SK-N-SH (cell line): ENCODE measurements at regions not wholly inside any gene's neighbourhood (a gene's known extent, or its start where the extent isn't known, plus 50 kb on each side); places are given as distances from the start of the nearest gene placed in this dataset.

Experiments
- CTCF ChIA-PET: fragments of 300-600, 350-600 bp; formaldehyde crosslinking; extraction: SDS; loops from one replicate; lab custom pipeline; 2021; lab: Yijun Ruan, JAX
- POLR2A ChIA-PET: fragments of 350-600 bp; sonication (Branson Sonifier 250); formaldehyde crosslinking; extraction: SDS; loops from one replicate; lab custom pipeline; 2020; ENCODE audit warnings: antibody characterized with exemption, inconsistent platforms; lab: Yijun Ruan, JAX
- DNase-seq: peaks from one replicate; pipeline ENCODE4 v3.0.0; 2012
- H2AFZ ChIP-seq: fragments of 200-600 bp; sonication (generic); 2 replicates; pipeline ENCODE4 v1.8.1; 2016; ENCODE audit warnings: antibody characterized with exemption, mild to moderate bottlenecking, low read depth
- H3F3A ChIP-seq: fragments of 200-600 bp; sonication (generic); replicated peaks from 2 replicates; pipeline ENCODE3; 2016; ENCODE audit warnings: antibody characterized with exemption, mild to moderate bottlenecking; ENCODE audit not compliant: insufficient read depth
- H3K27ac ChIP-seq, 2 experiments: fragments of 200-500 bp in 1 of 2; fragments of 200-600 bp in 1 of 2; sonication (Bioruptor generic) in 1 of 2; sonication (generic), shearing (Covaris generic) in 1 of 2; 2 replicates each; pipeline versions ENCODE4 v1.5.1 to v1.6.1; 2014 to 2016; ENCODE audit warnings: low read depth in 2 of 2, inconsistent platforms in 1 of 2, low read length in 1 of 2, mild to moderate bottlenecking in 1 of 2, mixed read lengths in 1 of 2
- H3K27me3 ChIP-seq: fragments of 200-600 bp; sonication (generic), shearing (Covaris generic); 2 replicates; pipeline ENCODE4 v1.6.1; 2016; ENCODE audit warnings: mixed run types; ENCODE audit not compliant: insufficient read depth
- H3K36me3 ChIP-seq, 2 experiments: fragments of 200-500 bp in 1 of 2; fragments of 200-600 bp in 1 of 2; sonication (Bioruptor generic) in 1 of 2; sonication (generic) in 1 of 2; replicated peaks in 1 of 2; 2 replicates each; pipeline versions ENCODE3 to v1.5.1; 2014 to 2016; ENCODE audit warnings: low read length in 1 of 2, mild to moderate bottlenecking in 1 of 2; ENCODE audit not compliant: insufficient read depth in 2 of 2, control insufficient read depth in 1 of 2
- H3K4me1 ChIP-seq, 2 experiments: fragments of 200-500 bp in 1 of 2; fragments of 200-600 bp in 1 of 2; sonication (Bioruptor generic) in 1 of 2; sonication (generic), shearing (Covaris generic) in 1 of 2; 2 replicates each; pipeline versions ENCODE4 v1.5.1 to v1.6.1; 2014 to 2016; ENCODE audit warnings: low read depth in 1 of 2, low read length in 1 of 2, mixed run types in 1 of 2; ENCODE audit not compliant: insufficient read depth in 2 of 2, control insufficient read depth in 1 of 2
- H3K4me2 ChIP-seq: fragments of 200-600 bp; sonication (generic), shearing (Covaris generic); 2 replicates; pipeline ENCODE4 v1.6.1; 2017; ENCODE audit warnings: mixed run types
- H3K4me3 ChIP-seq, 2 experiments: fragments of 200-500 bp in 1 of 2; fragments of 200-600 bp in 1 of 2; sonication (Bioruptor generic) in 1 of 2; sonication (generic), shearing (Covaris generic) in 1 of 2; 2 replicates each; pipeline versions ENCODE4 v1.5.1 to v1.8.1; 2014 to 2016; ENCODE audit warnings: low read depth in 2 of 2, inconsistent platforms in 1 of 2, low read length in 1 of 2, mild to moderate bottlenecking in 1 of 2, mixed read lengths in 1 of 2, moderate library complexity in 1 of 2
- H3K79me2 ChIP-seq: fragments of 200-600 bp; sonication (generic); 2 replicates; pipeline ENCODE4 v1.8.1; 2017; ENCODE audit warnings: mild to moderate bottlenecking; ENCODE audit not compliant: insufficient read depth
- H3K9ac ChIP-seq: fragments of 200-600 bp; sonication (generic); 2 replicates; pipeline ENCODE4 v1.6.1; 2017; ENCODE audit warnings: mixed run types
- H3K9me2 ChIP-seq: fragments of 200-600 bp; sonication (generic); 2 replicates; pipeline ENCODE4 v1.6.1; 2017; ENCODE audit warnings: mixed run types
- H3K9me3 ChIP-seq: fragments of 200-600 bp; sonication (generic); 2 replicates; pipeline ENCODE4 v1.6.1; 2017; ENCODE audit warnings: mixed run types, mild to moderate bottlenecking, moderate library complexity
- H4K20me1 ChIP-seq: fragments of 200-600 bp; sonication (generic); 2 replicates; pipeline ENCODE4 v1.6.1; 2017; ENCODE audit warnings: mild to moderate bottlenecking, mixed run types; ENCODE audit not compliant: insufficient read depth
- ELF1 ChIP-seq: IDR thresholded peaks from 2 replicates; pipeline ENCODE4 v1.4.0; 2012
- FOXM1 ChIP-seq: IDR thresholded peaks from 2 replicates; pipeline ENCODE4 v1.4.0; 2012; ENCODE audit warnings: low read depth, mild to moderate bottlenecking
- GABPA ChIP-seq: IDR thresholded peaks from 2 replicates; pipeline ENCODE4 v1.4.0; 2012; ENCODE audit warnings: low read depth, mild to moderate bottlenecking
- MEF2A ChIP-seq: IDR thresholded peaks from 2 replicates; pipeline ENCODE4 v1.4.0; 2012; ENCODE audit warnings: low read depth, borderline replicate concordance
- MXI1 ChIP-seq: IDR thresholded peaks from 2 replicates; pipeline ENCODE4 v1.6.1; 2012; ENCODE audit warnings: mild to moderate bottlenecking, low read depth, low read length, improper control_type of control experiment
- NFIC ChIP-seq: IDR thresholded peaks from 2 replicates; pipeline ENCODE4 v1.4.0; 2012; ENCODE audit warnings: borderline replicate concordance
- NRF1 ChIP-seq: IDR thresholded peaks from 2 replicates; pipeline ENCODE4 v1.6.1; 2012; ENCODE audit warnings: low read depth, mild to moderate bottlenecking, low read length
- RAD21 ChIP-seq: IDR thresholded peaks from 2 replicates; pipeline ENCODE4 v1.6.1; 2012; ENCODE audit warnings: mild to moderate bottlenecking, low read length
- RCOR1 ChIP-seq: fragments of 150-350 bp; IDR thresholded peaks from 2 replicates; pipeline ENCODE4 v1.6.1; 2017; ENCODE audit warnings: antibody characterized with exemption, low read length
- RFX5 ChIP-seq: IDR thresholded peaks from 2 replicates; pipeline ENCODE4 v1.6.1; 2012; ENCODE audit warnings: mild to moderate bottlenecking, improper control_type of control experiment, low read length
- RXRA ChIP-seq: IDR thresholded peaks from 2 replicates; pipeline ENCODE4 v1.4.0; 2012; ENCODE audit warnings: low read depth, mild to moderate bottlenecking, borderline replicate concordance
- SMC3 ChIP-seq: IDR thresholded peaks from 2 replicates; pipeline ENCODE4 v1.6.1; 2012; ENCODE audit warnings: low read depth, low read length, improper control_type of control experiment
- TAF1 ChIP-seq: IDR thresholded peaks from 2 replicates; pipeline ENCODE4 v1.6.1; 2012; ENCODE audit warnings: low read depth, mild to moderate bottlenecking, low read length, moderate library complexity, borderline replicate concordance
- TCF12 ChIP-seq: IDR thresholded peaks from 2 replicates; pipeline ENCODE4 v1.4.0; 2012
- YY1 ChIP-seq: IDR thresholded peaks from 2 replicates; pipeline ENCODE4 v1.4.0; 2012; ENCODE audit warnings: low read depth, mild to moderate bottlenecking
- WGBS: methylation state at CpG from one replicate; pipeline ENCODE4 v1.1.6; 2017; ENCODE audit warnings: low lambda C conversion rate; 5-methylcytosine and 5-hydroxymethylcytosine counted together
- TF ChIP-seq, protein P1 (sequence below): IDR thresholded peaks from 2 replicates; pipeline ENCODE4 v1.6.1; 2012; ENCODE audit warnings: mild to moderate bottlenecking, low read depth, low read length, moderate library complexity
- TF ChIP-seq, protein P2 (sequence below): IDR thresholded peaks from 2 replicates; pipeline ENCODE4 v1.4.0; 2012; ENCODE audit warnings: low read depth, borderline replicate concordance
- TF ChIP-seq, protein P3 (sequence below): IDR thresholded peaks from 2 replicates; pipeline ENCODE4 v1.4.0; 2012; ENCODE audit warnings: low read depth
- TF ChIP-seq, protein P4 (sequence below): fragments of 150-350 bp; IDR thresholded peaks from 2 replicates; pipeline ENCODE4 v1.6.1; 2016; ENCODE audit warnings: mild to moderate bottlenecking, low read depth, low read length

DNA sequence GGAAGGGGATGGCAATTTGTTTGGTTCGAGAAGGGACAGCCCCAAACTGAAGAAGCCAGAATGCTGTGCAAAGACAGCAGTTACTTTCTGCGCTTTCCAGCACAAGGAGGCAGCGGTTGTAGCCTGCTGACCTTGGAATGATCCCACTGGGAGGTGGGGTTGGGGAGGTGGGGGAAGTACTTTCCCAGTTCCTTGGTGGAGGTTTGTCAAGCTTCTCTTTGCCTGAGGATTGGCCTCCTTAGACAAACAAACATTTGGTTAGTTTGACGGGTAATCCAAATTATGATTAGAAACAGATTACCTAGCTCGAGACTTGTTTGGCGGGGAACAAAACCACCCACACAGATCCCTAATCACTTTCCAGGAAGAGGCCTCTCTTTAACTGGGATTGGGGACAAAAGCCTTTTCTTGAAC lies 79.1 kb upstream of the EGLN3 start:
- H3K9me2 ChIP-seq = no peaks in the 10 kb centered on the region
- no peaks in the 10 kb centered on the region for H3K36me3 ChIP-seq
- no peak overlapping the region for H3K27ac ChIP-seq
- no peaks in the 10 kb centered on the region for H3F3A ChIP-seq
- H3K9me3 ChIP-seq = no peaks in the 10 kb centered on the region
- peaks cover 0 to 8% of the 10 kb centered on the region in 2 experiments; a peak in 1 of 4 replicates for H3K4me1 ChIP-seq
- no peak for DNase-seq
- H3K9ac ChIP-seq = no peak overlapping the region
- H3K79me2 ChIP-seq = no peaks in the 10 kb centered on the region
- POLR2A ChIA-PET = no interaction called here
- TF ChIP-seq TCF12 (no peak), NRF1 (no peak), MXI1 (no peak), SMC3 (no peak), RFX5 (no peak), ELF1 (no peak), RCOR1 (no peak), FOXM1 (no peak), RXRA (no peak), MEF2A (no peak), TAF1 (no peak), NFIC (no peak), GABPA (no peak), YY1 (no peak), RAD21 (no peak)
- TF ChIP-seq, protein P1, sequence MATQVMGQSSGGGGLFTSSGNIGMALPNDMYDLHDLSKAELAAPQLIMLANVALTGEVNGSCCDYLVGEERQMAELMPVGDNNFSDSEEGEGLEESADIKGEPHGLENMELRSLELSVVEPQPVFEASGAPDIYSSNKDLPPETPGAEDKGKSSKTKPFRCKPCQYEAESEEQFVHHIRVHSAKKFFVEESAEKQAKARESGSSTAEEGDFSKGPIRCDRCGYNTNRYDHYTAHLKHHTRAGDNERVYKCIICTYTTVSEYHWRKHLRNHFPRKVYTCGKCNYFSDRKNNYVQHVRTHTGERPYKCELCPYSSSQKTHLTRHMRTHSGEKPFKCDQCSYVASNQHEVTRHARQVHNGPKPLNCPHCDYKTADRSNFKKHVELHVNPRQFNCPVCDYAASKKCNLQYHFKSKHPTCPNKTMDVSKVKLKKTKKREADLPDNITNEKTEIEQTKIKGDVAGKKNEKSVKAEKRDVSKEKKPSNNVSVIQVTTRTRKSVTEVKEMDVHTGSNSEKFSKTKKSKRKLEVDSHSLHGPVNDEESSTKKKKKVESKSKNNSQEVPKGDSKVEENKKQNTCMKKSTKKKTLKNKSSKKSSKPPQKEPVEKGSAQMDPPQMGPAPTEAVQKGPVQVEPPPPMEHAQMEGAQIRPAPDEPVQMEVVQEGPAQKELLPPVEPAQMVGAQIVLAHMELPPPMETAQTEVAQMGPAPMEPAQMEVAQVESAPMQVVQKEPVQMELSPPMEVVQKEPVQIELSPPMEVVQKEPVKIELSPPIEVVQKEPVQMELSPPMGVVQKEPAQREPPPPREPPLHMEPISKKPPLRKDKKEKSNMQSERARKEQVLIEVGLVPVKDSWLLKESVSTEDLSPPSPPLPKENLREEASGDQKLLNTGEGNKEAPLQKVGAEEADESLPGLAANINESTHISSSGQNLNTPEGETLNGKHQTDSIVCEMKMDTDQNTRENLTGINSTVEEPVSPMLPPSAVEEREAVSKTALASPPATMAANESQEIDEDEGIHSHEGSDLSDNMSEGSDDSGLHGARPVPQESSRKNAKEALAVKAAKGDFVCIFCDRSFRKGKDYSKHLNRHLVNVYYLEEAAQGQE = no peak
- TF ChIP-seq, protein P2, sequence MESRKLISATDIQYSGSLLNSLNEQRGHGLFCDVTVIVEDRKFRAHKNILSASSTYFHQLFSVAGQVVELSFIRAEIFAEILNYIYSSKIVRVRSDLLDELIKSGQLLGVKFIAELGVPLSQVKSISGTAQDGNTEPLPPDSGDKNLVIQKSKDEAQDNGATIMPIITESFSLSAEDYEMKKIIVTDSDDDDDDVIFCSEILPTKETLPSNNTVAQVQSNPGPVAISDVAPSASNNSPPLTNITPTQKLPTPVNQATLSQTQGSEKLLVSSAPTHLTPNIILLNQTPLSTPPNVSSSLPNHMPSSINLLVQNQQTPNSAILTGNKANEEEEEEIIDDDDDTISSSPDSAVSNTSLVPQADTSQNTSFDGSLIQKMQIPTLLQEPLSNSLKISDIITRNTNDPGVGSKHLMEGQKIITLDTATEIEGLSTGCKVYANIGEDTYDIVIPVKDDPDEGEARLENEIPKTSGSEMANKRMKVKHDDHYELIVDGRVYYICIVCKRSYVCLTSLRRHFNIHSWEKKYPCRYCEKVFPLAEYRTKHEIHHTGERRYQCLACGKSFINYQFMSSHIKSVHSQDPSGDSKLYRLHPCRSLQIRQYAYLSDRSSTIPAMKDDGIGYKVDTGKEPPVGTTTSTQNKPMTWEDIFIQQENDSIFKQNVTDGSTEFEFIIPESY = no peak
- TF ChIP-seq, protein P3, sequence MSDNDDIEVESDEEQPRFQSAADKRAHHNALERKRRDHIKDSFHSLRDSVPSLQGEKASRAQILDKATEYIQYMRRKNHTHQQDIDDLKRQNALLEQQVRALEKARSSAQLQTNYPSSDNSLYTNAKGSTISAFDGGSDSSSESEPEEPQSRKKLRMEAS = no peak
- TF ChIP-seq, protein P4, sequence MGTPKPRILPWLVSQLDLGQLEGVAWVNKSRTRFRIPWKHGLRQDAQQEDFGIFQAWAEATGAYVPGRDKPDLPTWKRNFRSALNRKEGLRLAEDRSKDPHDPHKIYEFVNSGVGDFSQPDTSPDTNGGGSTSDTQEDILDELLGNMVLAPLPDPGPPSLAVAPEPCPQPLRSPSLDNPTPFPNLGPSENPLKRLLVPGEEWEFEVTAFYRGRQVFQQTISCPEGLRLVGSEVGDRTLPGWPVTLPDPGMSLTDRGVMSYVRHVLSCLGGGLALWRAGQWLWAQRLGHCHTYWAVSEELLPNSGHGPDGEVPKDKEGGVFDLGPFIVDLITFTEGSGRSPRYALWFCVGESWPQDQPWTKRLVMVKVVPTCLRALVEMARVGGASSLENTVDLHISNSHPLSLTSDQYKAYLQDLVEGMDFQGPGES = no peak
- no peaks in the 10 kb centered on the region for H4K20me1 ChIP-seq
- WGBS = 57% methylated on average over 6 of the region's 6 CpGs
- no peaks in the 10 kb centered on the region; the same call in 1 of the 2 replicates for H3K27me3 ChIP-seq
- H3K4me2 ChIP-seq = no peak overlapping the region
- no peak overlapping the region for H2AFZ ChIP-seq
- H3K4me3 ChIP-seq = no peak overlapping the region
- CTCF ChIA-PET = interaction anchor here (1.0 to 2.2 kb wide), 3 partner anchors 69 to 190 kb away, joined by 3 to 6 read pairs (median 4); no protein-coding TSS in a partner anchor
